ENCODE measurements at regions not wholly inside any gene's neighbourhood (a gene's known extent, or its start where the extent isn't known, plus 50 kb on each side); places are given as distances from the start of the nearest gene placed in this dataset.
"Not testable (repeated sequence)": the region's sequence is repeated elsewhere in the genome, so short reads cannot be mapped to it uniquely, and the experiment has no call there.

GRCh38 chr7:138237995-138238394, 161.7 kb downstream of the AKR1D1 start:
- H3K36me3 Mint-ChIP-seq, result no peaks in the 10 kb centered on the region
- no peak overlapping the region for H3K27ac Mint-ChIP-seq
- peaks cover under 1% of the 10 kb centered on the region for H3K9me3 Mint-ChIP-seq (ENCODE audit: low read depth)
- no peak overlapping the region for H3K4me3 Mint-ChIP-seq
- no peaks in the 10 kb centered on the region for H3K4me1 Mint-ChIP-seq (ENCODE audit: low read depth)
- no peaks in the 10 kb centered on the region for H3K27me3 Mint-ChIP-seq

DNA sequence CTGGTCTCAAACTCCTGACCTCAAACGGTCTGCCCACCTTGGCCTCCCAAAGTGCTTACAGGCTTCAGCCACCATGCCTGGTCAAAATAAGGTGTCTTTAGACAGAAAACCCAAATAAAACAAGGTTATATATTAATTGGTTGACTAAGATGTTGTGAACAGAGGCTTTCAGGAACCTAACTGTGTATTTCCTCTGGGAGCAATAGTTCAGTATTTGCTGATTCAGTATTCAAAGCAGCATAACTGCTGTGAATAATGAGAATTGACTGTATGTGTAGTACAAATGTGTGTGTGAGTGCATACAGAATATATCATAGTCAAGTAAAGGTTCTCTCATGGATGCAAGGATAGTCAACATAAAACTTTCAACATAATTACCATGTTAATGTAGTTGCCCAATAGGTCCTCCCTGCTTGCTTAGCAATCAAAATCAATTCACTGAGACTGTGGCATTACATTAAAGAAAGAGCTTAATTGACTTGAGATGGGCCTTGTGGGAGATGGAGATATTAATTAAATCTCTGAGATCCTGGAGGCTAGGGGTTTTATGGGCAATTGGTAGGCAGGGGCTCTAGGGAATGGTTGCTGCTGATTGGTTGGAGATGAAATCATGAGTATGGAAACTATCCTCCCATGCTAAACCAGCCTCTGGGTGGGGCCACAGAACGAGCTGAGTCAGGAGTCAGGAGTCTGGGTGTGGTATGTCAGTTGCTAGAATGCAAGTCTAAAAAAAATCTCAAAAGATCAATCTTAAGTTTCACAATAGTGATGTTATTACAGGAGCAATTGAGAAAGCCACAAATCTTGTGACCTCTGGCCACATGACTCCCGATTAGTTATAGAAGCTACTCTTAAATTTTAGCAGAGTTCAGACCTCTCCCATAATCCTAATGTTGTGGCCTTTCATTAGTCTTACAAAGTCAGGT, 162.7 kb downstream of the AKR1D1 start:
- Mint-ChIP-seq H3K9me3 (ENCODE audit: low read depth) (no peaks in the 10 kb centered on the region), H3K27me3 (no peaks in the 10 kb centered on the region), H3K4me3 (no peak overlapping the region), H3K4me1 (ENCODE audit: low read depth) (no peaks in the 10 kb centered on the region), H3K36me3 (no peaks in the 10 kb centered on the region), H3K27ac (no peak overlapping the region)

DNA sequence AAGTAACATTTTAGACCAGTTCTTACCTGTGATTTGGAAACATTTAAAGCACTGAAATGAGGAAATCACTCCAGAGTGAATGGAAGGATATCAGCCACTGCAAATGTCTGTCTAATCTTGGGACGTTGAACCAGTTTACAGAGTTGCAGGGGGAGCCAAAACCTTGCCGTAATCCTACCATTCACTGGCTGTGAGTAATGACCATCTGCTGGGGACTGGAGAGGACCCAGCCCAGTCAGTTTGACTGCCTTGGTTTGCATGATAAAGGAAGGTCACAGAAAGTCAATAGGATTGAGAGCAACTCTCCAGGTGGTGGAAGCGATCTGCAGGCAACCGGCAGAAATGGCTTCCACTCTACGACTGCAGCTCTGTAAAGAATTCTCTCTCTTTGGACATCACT, 167.2 kb downstream of the AKR1D1 start:
- H3K9me3 Mint-ChIP-seq (ENCODE audit: low read depth), result peaks cover 11% of the 10 kb centered on the region
- H3K4me3 Mint-ChIP-seq, result no peak overlapping the region
- no peaks in the 10 kb centered on the region for H3K27me3 Mint-ChIP-seq
- H3K4me1 Mint-ChIP-seq (ENCODE audit: low read depth), result no peaks in the 10 kb centered on the region
- H3K27ac Mint-ChIP-seq, result no peak overlapping the region
- H3K36me3 Mint-ChIP-seq, result peaks cover 10% of the 10 kb centered on the region

- Mint-ChIP-seq H3K9me3 (ENCODE audit: low read depth) (peaks cover 11% of the 10 kb centered on the region), H3K4me3 (no peak overlapping the region), H3K36me3 (peaks cover 10% of the 10 kb centered on the region), H3K27ac (no peak overlapping the region), H3K4me1 (ENCODE audit: low read depth) (no peaks in the 10 kb centered on the region), H3K27me3 (no peaks in the 10 kb centered on the region)
These were observed 167.6 kb downstream of the AKR1D1 start for GRCh38 chr7:138243836-138244235.

DNA sequence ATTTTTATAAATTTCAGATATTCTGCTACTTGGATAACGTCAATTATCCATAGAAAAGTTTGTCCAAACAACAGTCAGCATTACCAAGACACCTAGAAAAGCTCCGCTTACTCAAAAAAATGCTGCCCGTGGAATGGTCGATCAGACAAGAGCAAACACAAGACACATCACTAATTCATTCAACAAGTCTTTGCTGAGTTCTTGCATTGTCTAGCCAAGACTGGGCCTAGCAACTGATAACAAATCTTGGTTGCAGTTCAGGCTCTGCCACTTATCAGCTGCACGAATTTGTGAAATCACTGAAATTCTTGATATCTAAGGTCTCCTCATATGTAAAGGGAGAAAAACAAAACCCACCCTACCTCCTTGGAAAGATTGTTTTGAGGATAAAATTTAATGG, 168.3 kb downstream of the AKR1D1 start:
- Mint-ChIP-seq H3K36me3 (peaks cover 10% of the 10 kb centered on the region), H3K4me1 (ENCODE audit: low read depth) (no peaks in the 10 kb centered on the region), H3K27me3 (no peaks in the 10 kb centered on the region), H3K9me3 (ENCODE audit: low read depth) (peaks cover 11% of the 10 kb centered on the region), H3K4me3 (no peak overlapping the region), H3K27ac (no peak overlapping the region)

DNA sequence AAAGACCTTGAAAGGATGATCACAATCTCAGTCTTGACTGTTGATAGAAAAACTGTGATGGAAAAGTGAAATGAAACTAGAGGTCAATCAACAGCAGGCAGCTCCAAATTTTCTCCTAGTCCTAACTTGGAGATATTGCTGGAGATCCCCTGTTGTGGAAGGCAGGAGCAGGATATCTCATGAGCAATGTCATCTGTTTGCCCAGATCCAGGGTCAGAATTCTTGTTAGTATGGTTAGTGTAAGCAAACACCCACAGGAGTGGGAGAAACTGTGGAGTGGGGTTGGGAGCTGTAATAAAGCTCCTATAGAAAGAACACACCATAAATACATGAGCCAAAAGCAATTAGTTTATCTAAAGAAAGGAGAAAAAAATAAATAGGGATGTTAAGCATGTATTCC, 169.0 kb downstream of the AKR1D1 start:
- Mint-ChIP-seq H3K27ac (no peak overlapping the region), H3K4me3 (no peak overlapping the region)

DNA sequence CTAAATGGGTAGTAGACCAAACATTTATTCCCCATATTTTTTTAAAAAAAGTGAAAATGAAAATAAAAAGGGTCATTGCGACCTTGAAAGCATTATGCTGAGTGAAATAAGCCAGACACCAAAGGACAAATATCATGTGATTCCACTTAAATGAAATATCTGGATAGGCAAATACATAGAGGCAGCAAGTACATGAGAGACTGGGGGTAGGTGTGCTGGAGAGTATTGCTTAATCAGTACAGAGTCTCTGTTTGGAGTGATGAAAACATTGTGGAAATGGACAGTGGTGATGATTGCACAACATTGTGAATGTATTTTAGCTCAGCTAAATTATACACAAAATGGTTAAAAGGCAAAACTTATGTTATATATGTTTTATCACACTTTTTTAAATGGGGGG, 169.4 kb downstream of the AKR1D1 start:
- H3K4me1 Mint-ChIP-seq (ENCODE audit: low read depth), result no peaks in the 10 kb centered on the region
- peaks cover 11% of the 10 kb centered on the region for H3K9me3 Mint-ChIP-seq (ENCODE audit: low read depth)

More for the DNA sequence above, 169.0 kb downstream of the AKR1D1 start:
- peaks cover 10% of the 10 kb centered on the region for H3K36me3 Mint-ChIP-seq
- peaks cover 11% of the 10 kb centered on the region for H3K9me3 Mint-ChIP-seq (ENCODE audit: low read depth)
- no peaks in the 10 kb centered on the region for H3K4me1 Mint-ChIP-seq (ENCODE audit: low read depth)
- H3K27me3 Mint-ChIP-seq, result no peaks in the 10 kb centered on the region

DNA sequence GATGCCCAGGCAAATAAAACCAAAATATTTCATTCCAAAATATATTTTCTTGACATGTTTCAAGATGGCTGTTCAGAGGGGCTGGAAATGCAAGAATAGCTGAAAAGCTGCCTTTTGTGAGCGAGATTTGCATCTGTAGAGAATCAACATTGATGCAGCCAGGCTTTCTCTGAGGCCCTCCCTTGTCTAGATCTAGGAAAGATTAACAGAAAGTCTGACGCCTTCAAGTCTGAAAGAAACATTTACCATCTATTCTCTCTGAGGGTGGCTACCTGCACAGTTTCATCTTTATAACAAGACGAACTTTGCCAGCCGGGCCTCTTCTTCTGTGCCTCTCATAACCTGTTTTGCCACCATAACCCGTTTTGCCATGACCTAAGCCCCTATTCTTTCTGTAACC, 170.2 kb downstream of the AKR1D1 start:
- H3K9me3 Mint-ChIP-seq (ENCODE audit: low read depth), result peaks cover 11% of the 10 kb centered on the region
- H3K4me1 Mint-ChIP-seq (ENCODE audit: low read depth), result no peaks in the 10 kb centered on the region

More for the DNA sequence above, 169.4 kb downstream of the AKR1D1 start:
- Mint-ChIP-seq H3K27me3 (no peaks in the 10 kb centered on the region), H3K36me3 (peaks cover 10% of the 10 kb centered on the region), H3K4me3 (no peak overlapping the region), H3K27ac (no peak overlapping the region)

DNA sequence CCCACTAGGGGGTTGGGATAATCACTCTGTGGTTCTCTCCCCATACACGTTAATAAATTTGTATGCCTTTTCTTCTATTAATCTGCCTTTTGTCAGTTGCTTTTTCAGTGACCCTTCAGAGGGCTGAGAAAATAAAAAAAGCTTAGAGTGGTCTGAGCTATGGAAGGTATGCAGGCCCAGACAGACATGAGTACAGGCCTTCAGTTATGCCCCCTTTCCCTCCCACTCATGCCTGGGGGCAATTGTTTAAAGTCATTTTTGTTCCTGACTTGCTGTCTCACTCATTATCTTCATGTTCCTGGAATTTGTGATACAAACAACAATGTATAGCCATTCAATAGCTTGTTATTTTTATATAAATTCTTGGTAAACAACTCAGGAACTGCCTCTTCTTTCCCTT, 170.8 kb downstream of the AKR1D1 start:
- Mint-ChIP-seq H3K9me3 (ENCODE audit: low read depth) (peaks cover 11% of the 10 kb centered on the region), H3K36me3 (peaks cover 10% of the 10 kb centered on the region), H3K4me3 (no peak overlapping the region), H3K4me1 (ENCODE audit: low read depth) (no peaks in the 10 kb centered on the region), H3K27ac (no peak overlapping the region), H3K27me3 (no peaks in the 10 kb centered on the region)

More for the DNA sequence above, 170.2 kb downstream of the AKR1D1 start:
- Mint-ChIP-seq H3K27me3 (no peaks in the 10 kb centered on the region), H3K36me3 (peaks cover 10% of the 10 kb centered on the region), H3K27ac (no peak overlapping the region), H3K4me3 (no peak overlapping the region)

- Mint-ChIP-seq H3K4me1 (ENCODE audit: low read depth) (no peaks in the 10 kb centered on the region), H3K4me3 (no peak overlapping the region), H3K36me3 (peaks cover 10% of the 10 kb centered on the region), H3K27ac (no peak overlapping the region), H3K27me3 (no peaks in the 10 kb centered on the region), H3K9me3 (ENCODE audit: low read depth) (peaks cover 11% of the 10 kb centered on the region)
These were observed 171.5 kb downstream of the AKR1D1 start for GRCh38 chr7:138247568-138248333.

- Mint-ChIP-seq H3K9me3 (ENCODE audit: low read depth) (peaks cover 11% of the 10 kb centered on the region), H3K36me3 (peaks cover 10% of the 10 kb centered on the region), H3K27ac (no peak overlapping the region), H3K4me3 (no peak overlapping the region), H3K27me3 (no peaks in the 10 kb centered on the region), H3K4me1 (ENCODE audit: low read depth) (no peaks in the 10 kb centered on the region)
These were observed 172.3 kb downstream of the AKR1D1 start for GRCh38 chr7:138248609-138249008.

- Mint-ChIP-seq H3K9me3 (ENCODE audit: low read depth) (peaks cover 11% of the 10 kb centered on the region), H3K27me3 (no peaks in the 10 kb centered on the region), H3K36me3 (peaks cover 10% of the 10 kb centered on the region), H3K27ac (no peak overlapping the region), H3K4me3 (no peak overlapping the region), H3K4me1 (ENCODE audit: low read depth) (no peaks in the 10 kb centered on the region)
These were observed 173.7 kb downstream of the AKR1D1 start for GRCh38 chr7:138249975-138250374.

DNA sequence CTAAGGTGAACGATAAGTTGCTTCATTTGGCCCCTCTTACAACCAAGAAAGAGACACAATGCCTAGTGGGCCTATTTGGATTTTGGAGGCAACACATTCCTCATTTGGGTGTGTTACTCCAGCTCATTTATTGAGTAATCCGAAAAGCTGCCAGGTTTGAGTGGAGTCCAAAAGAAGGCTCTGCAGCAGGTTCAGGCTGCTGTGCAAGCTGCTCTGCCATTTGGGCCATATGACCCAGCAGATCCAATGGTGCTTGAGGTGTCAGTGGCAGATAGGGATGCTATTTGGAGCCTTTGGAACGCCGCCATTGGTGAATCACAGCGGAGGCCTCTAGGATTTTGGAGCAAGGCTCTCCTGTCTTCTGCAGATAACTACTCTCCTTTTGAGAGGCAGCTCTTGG, 176.4 kb downstream of the AKR1D1 start:
- not testable (repeated sequence) for H3K9me3 Mint-ChIP-seq (ENCODE audit: low read depth); H3K36me3 Mint-ChIP-seq; H3K4me3 Mint-ChIP-seq; H3K27me3 Mint-ChIP-seq; H3K27ac Mint-ChIP-seq; H3K4me1 Mint-ChIP-seq (ENCODE audit: low read depth)

DNA sequence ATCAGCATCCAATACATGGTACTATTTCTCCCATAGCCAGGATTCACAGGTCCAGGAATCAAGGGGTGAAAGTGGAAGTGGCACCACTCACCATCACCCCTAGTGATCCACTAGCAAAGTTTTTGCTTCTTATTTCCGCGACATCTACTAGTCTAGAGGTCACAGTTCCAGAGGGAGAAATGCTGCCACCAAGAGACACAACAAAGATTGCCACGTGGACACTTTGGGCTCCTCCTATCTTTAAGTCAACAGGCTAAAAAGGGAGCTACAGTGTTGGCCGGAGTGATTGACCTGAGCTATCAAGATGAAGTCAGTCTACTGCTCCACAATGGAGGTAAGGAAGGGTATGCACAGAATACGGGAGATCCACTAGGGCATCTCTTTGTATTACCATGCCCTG, 178.2 kb downstream of the AKR1D1 start:
- Mint-ChIP-seq H3K27me3 (peaks cover 2% of the 10 kb centered on the region), H3K27ac (no peak overlapping the region), H3K4me3 (no peak overlapping the region), H3K36me3 (no peaks in the 10 kb centered on the region), H3K9me3 (ENCODE audit: low read depth) (no peaks in the 10 kb centered on the region), H3K4me1 (ENCODE audit: low read depth) (peaks cover 2% of the 10 kb centered on the region)

DNA sequence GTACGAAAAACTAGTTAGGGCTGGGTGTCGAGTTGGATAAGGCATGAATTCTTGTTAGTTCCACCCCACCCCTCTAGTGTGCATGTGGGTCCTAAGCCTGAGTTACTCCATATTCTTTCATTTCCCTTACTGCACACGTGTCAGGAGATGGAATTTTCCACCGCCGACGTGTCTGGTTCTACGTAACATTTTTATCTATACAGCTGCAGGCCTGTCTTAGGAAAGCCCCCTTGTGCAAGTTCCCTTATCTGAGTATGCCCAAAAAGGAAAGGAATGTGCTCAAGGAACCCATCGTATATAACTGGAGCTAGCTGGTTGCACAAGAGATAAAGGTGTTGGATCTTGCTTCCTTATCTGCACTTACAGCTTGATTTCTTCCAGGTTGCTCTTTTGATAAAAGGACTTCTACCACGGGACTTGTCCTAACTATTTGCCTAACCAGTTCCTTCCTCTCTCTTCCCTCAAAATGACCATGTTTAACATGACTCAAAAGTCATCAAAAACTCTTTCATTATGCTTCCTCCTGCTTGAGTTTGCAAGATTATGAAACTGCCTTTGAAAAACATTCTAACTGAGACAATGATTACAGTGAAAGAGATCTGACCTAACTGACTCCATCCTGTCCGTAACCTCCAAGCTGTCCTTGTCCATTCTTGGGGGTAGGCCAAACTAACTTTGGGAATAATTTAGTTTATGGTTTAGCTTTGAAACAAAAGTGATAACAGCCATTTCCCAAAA, 181.4 kb downstream of the AKR1D1 start:
- Mint-ChIP-seq H3K27ac (no peak overlapping the region), H3K27me3 (peaks cover 2% of the 10 kb centered on the region), H3K36me3 (no peaks in the 10 kb centered on the region), H3K4me3 (no peak overlapping the region), H3K9me3 (ENCODE audit: low read depth) (no peaks in the 10 kb centered on the region), H3K4me1 (ENCODE audit: low read depth) (peaks cover 2% of the 10 kb centered on the region)

All from activated naive CD8-positive, alpha-beta T cell (primary cell).